Lung (tissue), 11 donors: ENCODE measurements at regions not wholly inside any gene's neighbourhood (a gene's known extent, or its start where the extent isn't known, plus 50 kb on each side); places are given as distances from the start of the nearest gene placed in this dataset.

Experiments used
- ATAC-seq: fragments of 200-7000 bp; cut with Tn5 transposase; one replicate; pipeline ENCODE4 v1.9.1; 2020; ENCODE audit warnings: moderate number of reproducible peaks; ENCODE audit not compliant: insufficient read depth, low FRiP score
- DNase-seq, 3 donors: peaks; one replicate each; pipeline ENCODE4 v3.0.0-alpha.2; 2013 to 2017
- H3K27ac ChIP-seq, 2 donors: one replicate each; pipeline ENCODE4 v1.5.1; 2013; ENCODE audit warnings: mild to moderate bottlenecking in 2 of 2, moderate library complexity in 2 of 2, control low read depth in 1 of 2, inconsistent platforms in 1 of 2, low read depth in 1 of 2, low read length in 1 of 2
- H3K27me3 ChIP-seq, 3 donors: one replicate each; pipeline ENCODE4 v1.5.1; 2013; ENCODE audit warnings: low read length in 2 of 3; ENCODE audit not compliant: control insufficient read depth in 3 of 3, insufficient read depth in 3 of 3
- H3K36me3 ChIP-seq, 4 donors: one replicate each; pipeline ENCODE4 v1.5.1; 2013; ENCODE audit warnings: low read length in 4 of 4, mild to moderate bottlenecking in 1 of 4, moderate library complexity in 1 of 4; ENCODE audit not compliant: control insufficient read depth in 4 of 4, insufficient read depth in 4 of 4
- H3K4me1 ChIP-seq, 5 donors: one replicate each; pipeline ENCODE4 v1.5.1; 2013; ENCODE audit warnings: low read length in 5 of 5, mild to moderate bottlenecking in 2 of 5, moderate library complexity in 1 of 5; ENCODE audit not compliant: control insufficient read depth in 5 of 5, insufficient read depth in 5 of 5
- H3K4me3 ChIP-seq: one replicate; pipeline ENCODE4 v1.5.1; 2013; ENCODE audit warnings: mild to moderate bottlenecking, control low read depth, moderate library complexity
- H3K9ac ChIP-seq, 2 donors: one replicate each; pipeline ENCODE4 v1.5.1; 2013; ENCODE audit warnings: low read length in 2 of 2, control low read depth in 1 of 2; ENCODE audit not compliant: insufficient read depth in 1 of 2
- H3K9me3 ChIP-seq, 4 donors: one replicate each; pipeline ENCODE4 v1.5.1; 2013; ENCODE audit warnings: low read length in 3 of 4, mild to moderate bottlenecking in 1 of 4, moderate library complexity in 1 of 4; ENCODE audit not compliant: control insufficient read depth in 4 of 4, insufficient read depth in 3 of 4
- WGBS, 2 donors: extraction: QIAGEN DNeasy Blood & Tissue Kit; methylation state at CpG; one replicate each; pipeline ENCODE4 v1.1.7; 2013; 5-methylcytosine and 5-hydroxymethylcytosine counted together
- TF ChIP-seq, protein P1 (sequence below): IDR thresholded peaks from 2 replicates; pipeline ENCODE4 v1.5.1; 2012; ENCODE audit warnings: mild to moderate bottlenecking; ENCODE audit errors: control extremely low read depth, extremely low read depth
- donor health status: control.
- donor health status: control.
- donor health status: Bipolar disorder and iron deficiency.
- donor health status: healthy.
- donor health status: DM: yes; HTN: yes; CAD: no.

DNA sequence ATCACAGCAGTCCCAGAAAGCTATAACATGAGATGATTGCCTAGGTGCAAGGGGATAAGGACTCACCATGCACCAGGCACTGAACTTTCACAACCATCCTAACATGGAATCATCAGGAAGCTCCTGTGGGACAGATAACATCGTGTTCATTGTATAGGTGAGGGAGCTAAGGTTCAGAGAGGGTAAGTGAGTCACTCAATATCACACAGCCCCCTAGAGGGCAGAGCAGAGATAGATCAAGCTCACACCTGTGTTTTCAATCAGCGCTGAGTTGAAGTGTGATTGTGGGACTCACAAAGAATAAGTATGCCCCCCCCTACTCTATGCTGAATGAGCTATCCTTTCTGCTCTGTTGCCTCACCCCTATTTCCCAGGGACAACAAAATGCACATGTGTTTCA lies 377.7 kb upstream of the ERCC4 start:
- H3K36me3 ChIP-seq: no peaks in the 10 kb centered on the region
- H3K27me3 ChIP-seq: no peaks in the 10 kb centered on the region
- TF ChIP-seq, protein P1, sequence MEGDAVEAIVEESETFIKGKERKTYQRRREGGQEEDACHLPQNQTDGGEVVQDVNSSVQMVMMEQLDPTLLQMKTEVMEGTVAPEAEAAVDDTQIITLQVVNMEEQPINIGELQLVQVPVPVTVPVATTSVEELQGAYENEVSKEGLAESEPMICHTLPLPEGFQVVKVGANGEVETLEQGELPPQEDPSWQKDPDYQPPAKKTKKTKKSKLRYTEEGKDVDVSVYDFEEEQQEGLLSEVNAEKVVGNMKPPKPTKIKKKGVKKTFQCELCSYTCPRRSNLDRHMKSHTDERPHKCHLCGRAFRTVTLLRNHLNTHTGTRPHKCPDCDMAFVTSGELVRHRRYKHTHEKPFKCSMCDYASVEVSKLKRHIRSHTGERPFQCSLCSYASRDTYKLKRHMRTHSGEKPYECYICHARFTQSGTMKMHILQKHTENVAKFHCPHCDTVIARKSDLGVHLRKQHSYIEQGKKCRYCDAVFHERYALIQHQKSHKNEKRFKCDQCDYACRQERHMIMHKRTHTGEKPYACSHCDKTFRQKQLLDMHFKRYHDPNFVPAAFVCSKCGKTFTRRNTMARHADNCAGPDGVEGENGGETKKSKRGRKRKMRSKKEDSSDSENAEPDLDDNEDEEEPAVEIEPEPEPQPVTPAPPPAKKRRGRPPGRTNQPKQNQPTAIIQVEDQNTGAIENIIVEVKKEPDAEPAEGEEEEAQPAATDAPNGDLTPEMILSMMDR: no peak
- no peaks in the 10 kb centered on the region for H3K4me1 ChIP-seq
- no peak overlapping the region for H3K9ac ChIP-seq
- DNase-seq: no peak
- no peak overlapping the region for H3K27ac ChIP-seq
- H3K9me3 ChIP-seq: peaks cover 0 to 4% (median 0%) of the 10 kb centered on the region in 4 donors
- no peak overlapping the region for H3K4me3 ChIP-seq
- 66 to 79% methylated on average over 2 of the region's 2 CpGs for WGBS, 2 donors
- no peak for ATAC-seq

DNA sequence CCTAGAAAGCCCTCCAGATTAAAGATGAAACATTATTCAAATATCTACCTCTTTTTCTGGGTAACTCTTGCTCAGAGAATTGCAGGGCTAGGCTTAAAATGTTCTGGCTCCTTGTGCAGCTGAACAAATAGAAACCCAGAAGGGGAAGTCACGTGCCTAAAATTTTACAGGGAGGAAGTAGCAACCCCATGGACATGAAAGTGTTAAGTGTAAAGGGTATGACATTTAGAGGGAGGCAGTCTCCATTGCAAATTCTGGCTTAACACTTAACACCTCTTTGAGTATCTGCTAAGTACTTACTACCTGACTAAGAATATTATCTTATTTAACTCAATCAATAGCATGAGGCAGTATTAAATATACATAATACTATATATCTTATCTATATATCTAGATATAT lies 376.1 kb upstream of the ERCC4 start:
- peaks cover 0 to 4% (median 0%) of the 10 kb centered on the region in 4 donors for H3K9me3 ChIP-seq
- H3K4me1 ChIP-seq: no peaks in the 10 kb centered on the region
- no peaks in the 10 kb centered on the region for H3K27me3 ChIP-seq
- ATAC-seq (no peak), DNase-seq (no peak)
- no peaks in the 10 kb centered on the region for H3K36me3 ChIP-seq
- H3K27ac ChIP-seq: no peak overlapping the region
- TF ChIP-seq, protein P1: no peak
- no peak overlapping the region for H3K9ac ChIP-seq
- 10 to 23% methylated on average over 1 of the region's 1 CpG for WGBS, 2 donors
- H3K4me3 ChIP-seq: no peak overlapping the region

DNA sequence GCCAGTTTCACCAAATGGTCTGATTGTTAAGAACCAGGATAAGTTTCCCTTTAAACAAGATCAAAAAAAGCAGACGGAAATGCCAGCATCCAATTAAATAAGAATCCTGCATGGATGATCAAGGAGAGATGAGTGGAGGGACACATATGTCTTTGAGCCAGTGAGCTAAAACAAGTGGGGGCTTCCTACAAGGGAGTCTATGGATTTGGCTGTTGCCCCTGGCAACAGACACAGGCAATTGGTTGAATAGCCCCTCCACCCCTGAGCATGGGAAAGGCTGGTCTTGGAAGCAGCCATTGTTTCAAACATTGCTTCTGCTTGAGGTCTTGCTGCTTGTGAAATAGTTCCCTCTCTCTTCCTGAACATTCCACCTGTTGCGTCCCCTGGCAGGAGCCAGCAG lies 374.7 kb upstream of the ERCC4 start:
- no peak overlapping the region for H3K4me3 ChIP-seq
- H3K9me3 ChIP-seq: peaks cover 0 to 4% (median 0%) of the 10 kb centered on the region in 4 donors
- WGBS, 2 donors: 86 to 87% methylated on average over 2 of the region's 2 CpGs
- no peak for DNase-seq
- H3K9ac ChIP-seq: no peak overlapping the region
- no peaks in the 10 kb centered on the region for H3K36me3 ChIP-seq
- TF ChIP-seq, protein P1: no peak
- H3K27ac ChIP-seq: no peak overlapping the region
- ATAC-seq: no peak
- H3K27me3 ChIP-seq: no peaks in the 10 kb centered on the region
- H3K4me1 ChIP-seq: no peaks in the 10 kb centered on the region

DNA sequence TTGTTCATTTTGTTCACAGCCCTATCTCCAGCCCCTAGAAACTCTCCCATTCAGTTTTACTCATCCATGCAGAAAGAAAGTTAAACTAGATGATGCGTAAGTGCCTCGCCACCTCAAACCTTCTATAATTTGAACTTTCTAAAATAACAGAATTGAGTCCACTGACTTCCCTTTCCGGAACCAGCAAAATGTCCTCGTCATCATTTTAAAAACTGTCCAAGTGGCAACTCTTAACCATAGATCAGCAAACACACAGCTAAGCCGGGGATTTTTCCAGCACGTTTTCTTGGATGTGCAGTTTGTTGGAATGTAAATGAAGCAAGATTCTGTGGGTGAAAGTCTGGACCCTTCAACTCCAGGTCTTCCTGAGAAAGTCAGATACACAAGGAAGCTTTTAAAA lies 369.7 kb upstream of the ERCC4 start:
- H3K9ac ChIP-seq: no peak overlapping the region
- no peaks in the 10 kb centered on the region for H3K27me3 ChIP-seq
- no peak overlapping the region for H3K27ac ChIP-seq
- peaks cover 0 to 3% (median 0%) of the 10 kb centered on the region in 4 donors for H3K9me3 ChIP-seq
- no peaks in the 10 kb centered on the region for H3K36me3 ChIP-seq
- no peak overlapping the region for H3K4me3 ChIP-seq
- no peaks in the 10 kb centered on the region for H3K4me1 ChIP-seq
- TF ChIP-seq, protein P1: no peak
- DNase-seq (no peak), ATAC-seq (no peak)
- WGBS, 2 donors: 85 to 87% methylated on average over 6 of the region's 6 CpGs
